ENCODE measurements at regions not wholly inside any gene's neighbourhood (a gene's known extent, or its start where the extent isn't known, plus 50 kb on each side); places are given as distances from the start of the nearest gene placed in this dataset.

GRCh38 chr1:193325042-193325441 is 138.6 kb upstream of the B3GALT2 start:
- Histone ChIP-seq H3K27me3 (ENCODE audit: control insufficient read depth, insufficient read depth, low read length) (no peaks in the 10 kb centered on the region), H3K27ac (ENCODE audit: low read depth, low read length) (no peak overlapping the region), H3K36me3 (ENCODE audit: control insufficient read depth, insufficient read depth, low read length) (no peaks in the 10 kb centered on the region), H3K4me1 (ENCODE audit: control insufficient read depth, insufficient read depth, low read length) (no peaks in the 10 kb centered on the region), H3K9ac (ENCODE audit: low read length) (no peak overlapping the region), H3K4me3 (ENCODE audit: low read length) (no peak overlapping the region)

GRCh38 chr1:193322211-193322610 is 135.8 kb upstream of the B3GALT2 start:
- no peak overlapping the region for H3K4me3 ChIP-seq (ENCODE audit: low read length)
- no peaks in the 10 kb centered on the region for H3K4me1 ChIP-seq (ENCODE audit: control insufficient read depth, insufficient read depth, low read length)
- H3K27me3 ChIP-seq (ENCODE audit: control insufficient read depth, insufficient read depth, low read length) = no peaks in the 10 kb centered on the region
- H3K36me3 ChIP-seq (ENCODE audit: control insufficient read depth, insufficient read depth, low read length) = no peaks in the 10 kb centered on the region
- H3K27ac ChIP-seq (ENCODE audit: low read depth, low read length) = no peak overlapping the region
- H3K9ac ChIP-seq (ENCODE audit: low read length) = no peak overlapping the region

- H3K9ac ChIP-seq (ENCODE audit: low read length) = no peak overlapping the region
- no peaks in the 10 kb centered on the region for H3K4me1 ChIP-seq (ENCODE audit: control insufficient read depth, insufficient read depth, low read length)
- H3K4me3 ChIP-seq (ENCODE audit: low read length) = no peak overlapping the region
- no peaks in the 10 kb centered on the region for H3K27me3 ChIP-seq (ENCODE audit: control insufficient read depth, insufficient read depth, low read length)
- no peaks in the 10 kb centered on the region for H3K36me3 ChIP-seq (ENCODE audit: control insufficient read depth, insufficient read depth, low read length)
- H3K27ac ChIP-seq (ENCODE audit: low read depth, low read length) = no peak overlapping the region
These were observed 134.9 kb upstream of the B3GALT2 start for GRCh38 chr1:193321242-193321840.

GRCh38 chr1:193320270-193320669 is 133.9 kb upstream of the B3GALT2 start:
- no peaks in the 10 kb centered on the region for H3K36me3 ChIP-seq (ENCODE audit: control insufficient read depth, insufficient read depth, low read length)
- H3K9ac ChIP-seq (ENCODE audit: low read length) = no peak overlapping the region
- no peaks in the 10 kb centered on the region for H3K4me1 ChIP-seq (ENCODE audit: control insufficient read depth, insufficient read depth, low read length)
- H3K27ac ChIP-seq (ENCODE audit: low read depth, low read length) = no peak overlapping the region
- no peak overlapping the region for H3K4me3 ChIP-seq (ENCODE audit: low read length)
- no peaks in the 10 kb centered on the region for H3K27me3 ChIP-seq (ENCODE audit: control insufficient read depth, insufficient read depth, low read length)

- Histone ChIP-seq H3K27me3 (ENCODE audit: control insufficient read depth, insufficient read depth, low read length) (no peaks in the 10 kb centered on the region), H3K27ac (ENCODE audit: low read depth, low read length) (no peak overlapping the region), H3K36me3 (ENCODE audit: control insufficient read depth, insufficient read depth, low read length) (no peaks in the 10 kb centered on the region), H3K4me3 (ENCODE audit: low read length) (no peak overlapping the region), H3K4me1 (ENCODE audit: control insufficient read depth, insufficient read depth, low read length) (no peaks in the 10 kb centered on the region), H3K9ac (ENCODE audit: low read length) (no peak overlapping the region)
These were observed 131.9 kb upstream of the B3GALT2 start for GRCh38 chr1:193318347-193318746.

- Histone ChIP-seq H3K27ac (ENCODE audit: low read depth, low read length) (no peak overlapping the region), H3K9ac (ENCODE audit: low read length) (no peak overlapping the region), H3K4me1 (ENCODE audit: control insufficient read depth, insufficient read depth, low read length) (no peaks in the 10 kb centered on the region), H3K4me3 (ENCODE audit: low read length) (no peak overlapping the region), H3K36me3 (ENCODE audit: control insufficient read depth, insufficient read depth, low read length) (no peaks in the 10 kb centered on the region), H3K27me3 (ENCODE audit: control insufficient read depth, insufficient read depth, low read length) (no peaks in the 10 kb centered on the region)
These were observed 127.1 kb upstream of the B3GALT2 start for GRCh38 chr1:193313354-193314140.

GRCh38 chr1:193312432-193312831 is 126.0 kb upstream of the B3GALT2 start:
- Histone ChIP-seq H3K27ac (ENCODE audit: low read depth, low read length) (no peak overlapping the region), H3K4me3 (ENCODE audit: low read length) (no peak overlapping the region), H3K9ac (ENCODE audit: low read length) (no peak overlapping the region), H3K27me3 (ENCODE audit: control insufficient read depth, insufficient read depth, low read length) (no peaks in the 10 kb centered on the region), H3K4me1 (ENCODE audit: control insufficient read depth, insufficient read depth, low read length) (no peaks in the 10 kb centered on the region), H3K36me3 (ENCODE audit: control insufficient read depth, insufficient read depth, low read length) (no peaks in the 10 kb centered on the region)

GRCh38 chr1:193311226-193311948 is 125.0 kb upstream of the B3GALT2 start:
- Histone ChIP-seq H3K27me3 (ENCODE audit: control insufficient read depth, insufficient read depth, low read length) (no peaks in the 10 kb centered on the region), H3K27ac (ENCODE audit: low read depth, low read length) (no peak overlapping the region), H3K36me3 (ENCODE audit: control insufficient read depth, insufficient read depth, low read length) (no peaks in the 10 kb centered on the region), H3K4me1 (ENCODE audit: control insufficient read depth, insufficient read depth, low read length) (no peaks in the 10 kb centered on the region), H3K9ac (ENCODE audit: low read length) (no peak overlapping the region), H3K4me3 (ENCODE audit: low read length) (no peak overlapping the region)

GRCh38 chr1:193310564-193310963 is 124.2 kb upstream of the B3GALT2 start:
- Histone ChIP-seq H3K36me3 (ENCODE audit: control insufficient read depth, insufficient read depth, low read length) (no peaks in the 10 kb centered on the region), H3K4me3 (ENCODE audit: low read length) (no peak overlapping the region), H3K9ac (ENCODE audit: low read length) (no peak overlapping the region), H3K27ac (ENCODE audit: low read depth, low read length) (no peak overlapping the region), H3K27me3 (ENCODE audit: control insufficient read depth, insufficient read depth, low read length) (no peaks in the 10 kb centered on the region), H3K4me1 (ENCODE audit: control insufficient read depth, insufficient read depth, low read length) (no peaks in the 10 kb centered on the region)

- Histone ChIP-seq H3K27ac (ENCODE audit: low read depth, low read length) (no peak overlapping the region), H3K27me3 (ENCODE audit: control insufficient read depth, insufficient read depth, low read length) (no peaks in the 10 kb centered on the region), H3K36me3 (ENCODE audit: control insufficient read depth, insufficient read depth, low read length) (no peaks in the 10 kb centered on the region), H3K4me3 (ENCODE audit: low read length) (no peak overlapping the region), H3K9ac (ENCODE audit: low read length) (no peak overlapping the region), H3K4me1 (ENCODE audit: control insufficient read depth, insufficient read depth, low read length) (no peaks in the 10 kb centered on the region)
These were observed 123.6 kb upstream of the B3GALT2 start for GRCh38 chr1:193309936-193310475.

GRCh38 chr1:193308438-193308837 is 122.0 kb upstream of the B3GALT2 start:
- Histone ChIP-seq H3K4me3 (ENCODE audit: low read length) (no peak overlapping the region), H3K27ac (ENCODE audit: low read depth, low read length) (no peak overlapping the region), H3K9ac (ENCODE audit: low read length) (no peak overlapping the region), H3K4me1 (ENCODE audit: control insufficient read depth, insufficient read depth, low read length) (no peaks in the 10 kb centered on the region), H3K36me3 (ENCODE audit: control insufficient read depth, insufficient read depth, low read length) (no peaks in the 10 kb centered on the region), H3K27me3 (ENCODE audit: control insufficient read depth, insufficient read depth, low read length) (no peaks in the 10 kb centered on the region)

GRCh38 chr1:193306430-193306829 is 120.0 kb upstream of the B3GALT2 start:
- no peaks in the 10 kb centered on the region for H3K36me3 ChIP-seq (ENCODE audit: control insufficient read depth, insufficient read depth, low read length)
- no peak overlapping the region for H3K4me3 ChIP-seq (ENCODE audit: low read length)
- no peaks in the 10 kb centered on the region for H3K27me3 ChIP-seq (ENCODE audit: control insufficient read depth, insufficient read depth, low read length)
- no peak overlapping the region for H3K9ac ChIP-seq (ENCODE audit: low read length)
- H3K27ac ChIP-seq (ENCODE audit: low read depth, low read length) = no peak overlapping the region
- no peaks in the 10 kb centered on the region for H3K4me1 ChIP-seq (ENCODE audit: control insufficient read depth, insufficient read depth, low read length)
